Stimulated activated CD4-positive, alpha-beta T cell treated with anti-CD3 and anti-CD28 coated beads, Interleukin-1b, Interleukin-23, amount 100 ng/mL, for 24 hours (primary cell): ENCODE measurements at regions not wholly inside any gene's neighbourhood (a gene's known extent, or its start where the extent isn't known, plus 50 kb on each side); places are given as distances from the start of the nearest gene placed in this dataset.
"Not testable (repeated sequence)": the region's sequence is repeated elsewhere in the genome, so short reads cannot be mapped to it uniquely, and the experiment has no call there.

Experiments
- DNase-seq, 4 experiments: peaks; one replicate each; pipeline ENCODE4 v3.0.0-alpha.2; 2020; ENCODE audit warnings: low read depth in 4 of 4, low spot score in 1 of 4

DNA sequence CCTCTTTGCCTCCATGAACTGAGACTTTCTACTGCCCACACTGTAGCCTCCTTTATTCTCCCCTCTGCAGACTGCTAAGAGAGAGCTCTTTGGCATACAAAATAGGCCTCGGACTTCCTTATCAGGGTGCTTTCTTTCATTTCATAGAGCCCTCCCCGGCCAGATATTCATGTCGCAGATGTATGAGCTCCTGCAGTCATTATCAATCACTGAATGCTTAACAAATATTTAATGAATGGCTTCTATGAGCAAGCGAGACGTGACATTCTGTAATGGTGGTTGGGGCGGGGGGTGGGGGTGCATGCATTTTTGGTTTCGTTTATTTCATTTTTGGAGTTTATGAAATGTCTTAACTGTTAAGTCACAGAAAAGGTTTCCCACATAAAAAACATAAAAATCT lies 344.8 kb upstream of the KAZN start:
- no peak for DNase-seq

DNA sequence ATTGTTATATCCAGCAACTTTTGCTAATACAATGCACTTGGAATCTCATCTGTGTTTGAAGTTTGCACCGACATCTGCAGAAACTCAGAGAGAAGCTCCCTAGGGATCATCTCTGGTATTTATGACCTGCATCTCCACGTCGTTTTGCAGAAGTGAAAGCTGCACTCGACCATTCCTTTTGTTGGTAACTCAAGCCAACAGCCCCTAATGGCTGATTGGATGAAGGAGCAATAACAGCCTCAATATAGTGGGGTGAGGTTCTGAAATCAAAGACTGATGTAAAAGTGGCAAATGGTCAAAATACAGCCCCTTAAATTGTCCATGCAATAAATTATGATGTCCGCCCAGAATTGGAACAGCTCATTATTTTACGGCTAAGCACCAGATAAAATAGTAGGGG lies 344.2 kb upstream of the KAZN start:
- no peak for DNase-seq

DNA sequence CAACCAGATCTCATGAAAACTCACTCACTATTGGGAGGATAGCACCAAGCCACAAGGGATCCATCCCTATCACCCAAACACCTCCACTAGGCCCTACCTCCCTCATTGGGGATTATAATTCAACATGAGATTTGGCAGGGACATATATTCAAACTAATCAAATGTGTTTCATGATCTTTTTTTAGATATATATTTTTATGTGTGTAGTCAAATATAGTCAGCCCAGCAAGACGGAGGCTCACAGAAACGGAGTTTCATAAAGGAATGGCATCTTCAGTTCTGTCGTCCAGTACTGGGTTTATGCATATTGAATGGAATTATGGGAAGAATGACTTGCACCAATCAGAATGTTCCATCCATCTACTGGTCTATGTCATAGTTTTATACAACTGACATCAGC lies 343.3 kb upstream of the KAZN start:
- no peak for DNase-seq

DNA sequence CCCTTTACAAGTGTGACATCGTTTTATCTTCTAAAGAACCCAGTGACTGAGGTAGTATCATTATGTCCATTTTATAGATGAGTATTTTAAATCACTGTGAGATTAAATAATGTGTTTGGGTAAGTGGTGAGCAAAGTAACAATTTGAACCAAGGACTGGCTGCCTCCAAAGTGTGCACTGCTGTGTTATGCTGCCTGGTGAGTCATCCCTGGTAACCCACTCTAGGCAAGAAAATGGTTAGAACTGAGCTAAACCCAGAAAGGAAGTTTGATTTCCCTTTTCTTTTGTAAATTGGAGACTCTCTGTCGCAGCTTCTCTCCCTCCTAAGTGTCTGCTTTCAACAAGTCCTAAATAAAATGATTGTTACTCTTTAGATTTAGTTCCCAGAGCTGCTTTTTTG lies 342.8 kb upstream of the KAZN start:
- no peak for DNase-seq

DNA sequence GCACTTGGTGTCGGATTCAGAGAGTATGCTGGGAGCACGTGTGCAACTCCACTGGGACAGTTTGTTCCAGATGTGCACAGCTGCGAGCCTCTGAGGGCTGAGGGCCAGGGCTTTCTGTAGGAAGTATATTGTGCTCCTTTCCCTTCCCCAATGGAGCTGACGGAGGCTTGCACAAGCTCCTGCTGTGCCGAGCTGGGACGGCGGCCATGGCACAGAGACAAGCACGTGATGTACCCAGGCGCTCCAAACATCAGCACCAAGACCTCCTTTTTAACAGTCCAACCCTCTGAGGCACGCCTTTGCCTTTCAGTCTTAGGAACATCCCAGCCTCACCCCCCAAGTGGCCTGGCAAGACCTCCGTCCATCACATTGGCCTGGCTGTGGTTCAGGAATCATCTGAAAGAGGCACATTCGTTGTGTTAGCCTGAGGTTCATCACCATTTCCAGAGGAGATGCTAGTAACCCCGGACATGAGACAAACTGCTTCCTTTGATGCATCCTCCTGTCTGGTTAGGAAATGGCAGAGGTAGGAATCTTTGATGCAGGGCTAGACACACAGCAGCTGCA lies 339.2 kb upstream of the KAZN start:
- DNase-seq: no peak

DNA sequence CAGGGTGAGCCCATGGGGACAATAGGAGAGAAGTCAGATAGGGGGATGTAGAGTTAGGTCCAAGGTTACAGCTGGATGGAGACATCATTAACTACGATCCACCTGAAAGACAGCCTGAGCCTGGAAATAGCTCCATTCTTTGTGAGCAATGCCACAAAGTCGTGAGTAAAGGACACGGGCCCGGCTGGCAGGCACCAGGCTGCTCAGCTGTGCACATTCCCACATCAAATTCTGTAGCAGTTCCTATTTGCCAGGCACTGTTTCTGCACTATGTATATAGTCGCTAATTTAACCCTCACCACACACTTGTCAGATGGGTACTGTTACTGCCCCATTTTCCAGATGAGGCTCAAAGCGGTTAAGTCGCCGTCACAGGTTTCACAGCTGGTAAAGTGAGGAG lies 338.0 kb upstream of the KAZN start:
- no peak for DNase-seq

DNA sequence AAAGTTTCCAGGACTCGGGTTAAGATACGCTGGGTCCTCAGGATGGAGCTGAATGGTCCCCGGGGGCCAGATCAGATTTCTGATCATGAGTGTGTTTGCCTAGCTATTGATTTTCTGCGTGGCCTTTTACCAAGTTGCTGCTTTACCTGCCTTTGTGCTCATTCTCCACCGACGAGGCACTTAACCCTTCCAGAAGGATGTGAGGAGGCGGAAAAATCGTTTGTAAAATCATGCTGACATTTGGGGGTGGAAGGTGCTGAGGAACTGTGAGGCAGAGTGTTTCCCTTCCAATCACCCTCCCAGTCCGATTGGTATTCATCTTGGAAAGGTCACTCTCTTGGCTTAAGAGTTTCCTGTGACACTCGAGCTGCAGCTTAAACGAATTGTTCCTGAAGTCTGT lies 337.1 kb upstream of the KAZN start:
- DNase-seq: no peak

DNA sequence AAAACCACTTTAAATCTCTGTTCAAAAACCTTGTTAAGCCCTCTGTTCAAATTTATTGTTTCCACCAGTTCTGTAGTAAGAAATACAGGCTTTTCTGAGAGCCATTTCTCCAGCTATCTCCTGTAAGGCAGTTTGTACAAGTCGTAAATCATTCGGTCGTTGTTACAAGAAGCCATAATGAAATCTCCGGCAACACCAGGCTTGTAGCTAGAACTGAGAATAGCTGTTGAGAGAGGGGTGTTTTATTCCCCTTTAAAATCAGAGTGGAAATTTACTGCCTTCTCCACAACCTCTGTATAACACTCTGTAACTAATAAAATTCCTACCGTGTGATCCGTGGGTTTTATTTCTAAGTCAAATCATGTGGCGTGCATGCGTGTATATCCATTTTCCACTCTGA lies 335.8 kb upstream of the KAZN start:
- no peak for DNase-seq

DNA sequence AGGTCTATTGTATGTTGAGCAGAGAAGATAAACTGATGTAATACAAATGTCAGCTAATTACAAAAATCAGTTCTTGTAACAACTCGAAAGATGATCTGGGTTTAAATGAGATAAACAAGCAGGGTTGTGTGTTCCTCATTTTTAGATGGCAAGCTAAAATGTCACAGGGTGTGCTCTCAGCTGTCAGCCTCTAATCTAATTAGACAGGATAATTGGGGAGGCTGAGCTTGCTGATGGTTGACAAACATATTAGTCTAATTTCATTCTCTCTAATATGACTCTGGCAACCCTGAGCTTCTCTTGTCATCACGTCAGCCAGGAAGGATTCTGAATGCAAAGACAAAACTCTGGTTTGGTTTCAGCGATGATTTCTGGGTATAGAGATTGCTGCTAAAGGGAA lies 335.3 kb upstream of the KAZN start:
- no peak for DNase-seq

DNA sequence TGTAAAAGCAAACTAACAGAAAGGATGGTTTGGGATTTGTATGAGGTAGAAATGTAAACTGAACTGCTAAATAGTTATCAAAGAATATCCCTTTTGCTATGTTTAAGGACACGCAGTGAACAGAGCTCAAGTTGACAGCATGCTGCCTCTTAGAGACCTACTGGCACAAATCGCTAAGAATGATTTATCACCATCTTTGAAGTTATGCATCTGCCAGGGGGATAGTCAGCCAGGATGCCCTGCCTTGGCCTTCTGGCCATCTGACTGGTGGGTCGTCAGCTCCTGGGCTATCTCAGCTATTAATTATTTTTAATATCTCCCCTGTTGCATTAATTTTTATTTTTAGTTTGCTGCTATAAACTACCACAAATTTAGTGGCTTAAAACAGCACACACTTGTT lies 334.8 kb upstream of the KAZN start:
- no peak for DNase-seq

DNA sequence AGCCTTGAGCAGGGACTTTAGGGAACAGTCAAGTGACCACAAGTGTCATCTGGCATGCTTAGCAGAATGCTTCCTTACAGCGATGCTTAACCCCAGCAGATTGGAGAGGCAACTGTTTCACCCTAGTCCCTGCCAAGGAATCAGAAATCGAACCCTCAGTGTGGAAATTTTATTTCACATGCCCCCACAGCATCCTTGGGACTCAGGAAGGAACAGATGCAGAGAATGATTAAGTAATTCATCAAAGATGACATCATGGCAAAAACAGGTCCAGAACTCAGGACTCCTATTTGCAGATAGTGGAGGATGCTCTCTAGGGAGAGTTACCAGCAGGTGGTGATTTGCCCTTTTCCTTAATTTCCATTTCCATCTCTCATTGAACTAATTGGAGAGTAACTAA lies 333.0 kb upstream of the KAZN start:
- no peak for DNase-seq

DNA sequence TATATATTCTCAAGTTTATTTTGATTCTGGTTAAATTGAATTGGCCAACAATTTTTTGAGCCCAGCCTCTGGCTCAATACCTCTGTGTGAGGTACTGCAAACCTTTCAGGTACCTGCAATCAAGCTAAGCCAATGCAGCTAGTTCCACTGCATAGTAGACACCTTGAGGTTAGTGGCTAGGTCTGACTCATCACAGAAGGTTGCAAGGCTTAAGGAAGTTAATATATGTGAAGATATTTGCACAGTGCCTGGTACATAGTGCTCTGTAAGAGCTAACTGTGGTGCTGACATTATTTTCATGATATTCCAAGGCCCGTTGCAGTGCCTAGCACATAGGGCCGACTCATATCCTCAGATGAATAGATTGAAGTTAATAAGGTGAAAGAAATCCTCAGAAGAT lies 330.5 kb upstream of the KAZN start:
- no peak for DNase-seq

DNA sequence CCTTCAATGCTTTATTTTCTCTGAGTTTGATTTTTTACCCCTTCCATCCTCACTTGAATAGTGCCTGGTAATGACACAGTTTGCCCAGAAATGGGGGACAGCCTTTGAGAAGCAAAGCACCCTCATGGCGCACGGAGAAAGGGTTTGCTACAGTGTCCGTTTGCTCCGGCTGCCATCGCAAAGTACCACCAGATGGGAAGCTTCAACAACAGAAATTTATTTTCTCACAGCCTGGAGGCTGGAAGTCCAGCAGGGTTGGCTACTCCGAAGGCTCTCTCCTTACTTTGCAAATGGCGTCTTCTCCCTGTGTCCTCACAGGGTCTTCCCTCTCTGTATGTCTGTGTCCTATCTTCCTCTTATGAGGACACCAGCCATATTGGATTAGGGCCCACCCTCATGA lies 327.7 kb upstream of the KAZN start:
- DNase-seq: no peak

DNA sequence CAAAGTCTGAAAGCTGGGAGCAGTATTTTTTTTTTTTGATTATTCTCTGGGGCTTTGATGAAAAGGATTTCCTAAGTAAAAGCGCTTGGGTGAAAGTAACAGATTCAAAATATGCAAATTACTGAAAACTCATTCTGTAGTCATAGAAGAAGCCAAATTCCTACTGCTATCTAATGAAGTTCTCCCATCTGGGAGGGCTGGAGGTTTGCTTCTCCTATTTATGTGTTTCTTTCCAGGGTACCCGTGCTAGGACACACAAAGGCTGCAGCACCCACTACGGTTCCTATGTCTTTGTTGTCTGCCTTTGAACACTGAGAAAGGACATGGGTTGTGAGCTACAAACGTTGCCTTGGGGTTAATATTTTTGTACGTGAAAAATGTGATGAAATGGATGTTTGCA lies 324.7 kb upstream of the KAZN start:
- no peak for DNase-seq

DNA sequence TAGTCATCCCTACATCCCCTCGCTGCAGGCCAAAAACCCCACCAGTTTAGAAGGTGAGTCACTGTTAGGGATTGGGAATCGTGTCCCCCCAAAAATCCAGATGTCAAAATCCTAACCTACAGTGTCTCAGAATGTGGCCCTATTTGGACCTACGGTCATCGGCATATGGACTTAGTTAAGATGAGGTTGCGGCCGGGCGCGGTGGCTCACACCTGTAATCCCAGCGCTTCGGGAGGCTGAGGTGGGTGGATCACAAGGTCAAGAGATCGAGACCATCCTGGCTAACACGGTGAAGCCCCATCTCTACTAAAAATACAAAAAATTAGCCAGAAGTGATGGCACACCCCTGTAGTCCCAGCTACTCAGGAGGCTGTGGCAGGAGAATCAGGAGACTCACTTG lies 318.6 kb upstream of the KAZN start:
- DNase-seq: not testable (repeated sequence)

DNA sequence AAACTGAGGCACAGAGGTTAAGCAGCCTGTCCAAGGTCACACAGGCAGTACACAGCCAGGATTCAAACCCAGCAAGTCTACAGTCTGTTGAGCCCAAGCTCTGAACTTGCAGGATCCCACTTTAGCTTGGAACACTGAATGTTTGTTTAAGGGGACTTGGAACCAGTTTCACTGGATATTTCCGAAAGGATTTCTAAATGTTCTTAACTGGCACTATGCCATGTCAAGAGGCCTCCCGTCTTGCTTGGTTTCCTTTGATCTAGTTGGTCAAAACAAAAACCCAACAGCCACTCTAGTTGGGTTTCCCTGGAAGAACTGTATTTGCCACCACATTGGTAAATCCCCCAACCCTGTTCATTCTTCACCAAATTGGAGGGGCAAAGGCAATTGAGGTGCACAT lies 317.6 kb upstream of the KAZN start:
- no peak for DNase-seq

DNA sequence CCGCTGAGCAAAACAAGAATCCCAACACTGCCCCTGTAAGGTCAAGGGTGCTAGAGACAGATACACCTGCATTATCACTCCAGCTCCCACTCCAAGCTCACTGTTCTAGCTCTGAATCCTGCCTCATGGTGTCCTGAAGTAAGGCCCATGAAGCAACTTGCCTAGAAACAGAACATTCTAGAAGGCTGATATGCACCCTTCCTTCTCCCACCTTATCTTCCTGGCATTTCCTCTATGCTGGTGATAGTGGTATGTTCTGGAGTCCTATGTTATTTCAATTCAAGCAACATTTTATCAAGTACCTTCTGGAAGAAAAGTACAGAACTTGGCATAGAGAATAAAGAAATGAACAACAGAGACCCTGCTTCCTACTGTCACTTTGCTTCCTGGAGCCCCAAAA lies 317.1 kb upstream of the KAZN start:
- DNase-seq: no peak

DNA sequence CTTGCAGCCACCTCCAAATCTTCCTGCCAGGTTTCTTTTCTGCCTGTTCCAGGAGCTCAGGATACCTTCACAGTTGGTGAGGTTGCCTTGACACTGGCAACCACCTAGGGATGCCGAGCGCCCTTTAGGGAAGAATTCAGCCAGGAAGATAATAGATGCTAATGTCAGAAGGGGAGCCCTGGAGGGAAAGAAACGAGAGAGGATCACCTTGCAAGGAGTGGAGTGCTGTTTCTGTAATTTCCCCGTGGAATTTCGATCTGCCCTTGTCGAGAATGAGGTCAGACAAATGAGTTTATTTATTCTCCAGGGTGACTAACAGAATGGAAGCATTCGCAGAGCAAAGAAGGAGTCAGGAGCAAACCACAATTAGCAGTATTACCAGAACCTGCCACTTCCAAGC lies 315.8 kb upstream of the KAZN start:
- DNase-seq: no peak

DNA sequence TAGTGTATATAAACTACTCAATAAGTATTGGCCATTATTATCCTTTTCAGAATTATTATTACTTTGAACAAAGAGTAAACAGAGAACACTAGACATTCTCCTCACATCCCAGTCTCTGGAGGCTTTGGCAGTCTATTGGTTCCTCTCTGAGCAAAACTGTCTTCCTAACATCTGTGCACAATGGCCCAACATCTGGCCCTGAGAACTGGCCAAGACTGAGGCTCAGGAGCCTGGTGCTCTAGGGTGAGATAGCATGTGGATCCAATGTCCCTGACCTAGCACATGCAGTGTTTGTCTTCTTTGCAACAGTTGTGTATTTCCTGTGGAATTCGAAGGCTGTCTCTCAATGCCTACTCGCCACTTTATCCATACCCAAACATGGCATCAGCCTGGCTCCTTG lies 313.2 kb upstream of the KAZN start:
- DNase-seq: no peak

DNA sequence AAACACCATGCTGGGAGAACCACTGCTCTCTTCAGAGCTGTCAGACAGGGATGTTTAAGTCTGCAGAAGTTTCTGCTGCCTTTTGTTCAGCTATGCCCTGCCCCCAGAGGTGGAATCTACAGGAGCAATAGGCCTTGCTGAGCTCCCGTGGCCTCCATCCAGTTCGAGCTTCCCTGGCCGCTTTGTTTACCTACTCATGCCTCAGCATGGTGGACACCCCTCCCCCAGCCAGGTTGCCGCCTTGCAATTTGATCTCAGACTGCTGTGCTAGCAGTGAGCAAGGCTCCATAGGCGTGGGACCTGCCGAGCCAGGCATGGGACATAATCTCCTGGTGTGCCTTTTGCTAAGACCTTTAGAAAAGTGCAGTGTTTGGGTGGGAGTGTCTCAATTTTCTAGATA lies 307.3 kb upstream of the KAZN start:
- not testable (repeated sequence) for DNase-seq

DNA sequence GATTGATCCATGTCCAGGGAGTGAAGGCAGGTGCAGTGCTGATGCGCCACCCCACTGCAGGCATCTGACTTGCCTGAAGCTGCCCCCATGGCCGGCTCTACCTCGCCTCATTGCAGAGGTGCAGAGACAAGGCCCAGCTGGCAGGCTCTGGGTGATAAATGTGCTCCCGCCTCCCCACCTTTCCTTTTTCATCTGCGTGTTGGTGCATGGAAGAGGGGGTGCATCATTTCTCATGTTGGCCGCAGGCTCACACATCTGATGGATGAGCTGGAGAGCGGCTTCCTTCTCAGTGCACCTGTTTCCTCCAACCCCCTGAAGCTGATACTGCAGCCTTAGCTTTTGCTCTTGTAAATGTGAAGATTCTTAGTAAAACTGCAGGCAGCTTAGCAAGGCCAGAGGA lies 306.0 kb upstream of the KAZN start:
- no peak for DNase-seq

DNA sequence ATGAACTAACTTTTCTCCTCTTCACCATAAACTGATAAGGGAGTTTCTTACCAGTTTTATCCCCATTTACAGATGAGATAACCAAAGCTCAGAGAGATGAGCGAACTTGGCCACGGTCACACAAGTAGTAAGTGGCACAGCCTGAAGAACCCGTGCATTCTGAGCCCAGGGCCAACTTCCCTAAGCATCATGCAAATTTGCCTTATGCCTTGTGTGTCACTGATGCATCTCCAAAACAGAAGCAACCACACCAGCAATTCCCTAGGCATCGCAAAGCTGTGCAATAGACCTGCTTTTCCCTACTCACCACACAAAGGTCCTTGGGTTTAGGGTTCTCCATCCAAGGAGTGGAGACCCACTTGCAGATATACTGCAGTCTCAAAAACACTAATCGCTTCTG lies 304.5 kb upstream of the KAZN start:
- DNase-seq: no peak

DNA sequence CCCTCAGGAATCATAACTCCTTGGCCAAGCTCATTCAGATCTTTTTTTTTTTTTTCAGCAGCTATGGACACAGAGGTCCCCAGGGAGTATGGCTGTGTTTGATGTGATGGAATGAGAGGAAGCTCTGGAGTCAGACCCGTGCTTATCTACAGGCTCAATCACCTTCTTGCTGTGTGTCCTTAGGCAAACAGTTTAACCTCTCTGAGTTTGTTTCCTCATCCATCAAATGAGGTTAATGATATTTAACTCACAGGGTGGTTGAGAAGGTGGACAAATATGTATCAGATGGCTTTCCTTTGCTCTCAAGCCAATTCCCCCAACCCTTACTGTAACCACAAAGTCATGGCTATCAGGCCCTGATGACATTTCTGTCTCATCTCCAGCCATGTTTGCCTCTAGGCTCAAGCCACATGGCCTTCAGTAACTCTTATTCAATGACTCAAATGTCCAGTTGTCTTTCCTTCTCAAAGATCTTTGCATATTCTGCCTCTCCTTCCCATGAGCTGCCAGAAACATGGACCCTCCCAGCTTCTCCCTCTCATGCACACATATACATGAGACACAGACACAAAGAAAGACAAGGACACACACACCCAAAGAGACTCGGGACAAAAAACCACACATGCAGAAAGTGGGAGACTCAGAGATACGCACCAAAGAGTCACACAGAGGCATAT lies 303.5 kb upstream of the KAZN start:
- no peak for DNase-seq

DNA sequence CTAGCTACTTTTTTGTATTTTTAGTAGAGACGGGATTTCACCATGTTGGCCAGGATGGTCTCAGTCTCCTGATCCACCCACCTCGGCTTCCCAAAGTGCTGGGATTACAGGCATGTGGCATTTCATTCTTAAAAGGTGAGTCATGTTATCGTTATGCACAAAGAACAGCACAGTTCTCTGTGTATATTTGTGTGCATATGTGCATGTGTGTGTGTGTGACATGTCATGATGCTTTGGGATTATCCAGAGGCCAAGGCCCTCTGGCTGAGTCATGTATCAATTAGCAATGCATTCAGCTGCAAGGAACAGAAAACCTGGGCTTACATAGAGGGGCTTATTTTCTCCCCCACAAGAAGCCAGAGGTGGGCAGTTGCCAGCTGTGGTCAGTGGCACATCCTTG lies 301.7 kb upstream of the KAZN start:
- DNase-seq: no peak
